ENCODE measurements at regions not wholly inside any gene's neighbourhood (a gene's known extent, or its start where the extent isn't known, plus 50 kb on each side); places are given as distances from the start of the nearest gene placed in this dataset. TPM values are rescaled to one million over a fixed set of nuclear protein-coding genes. Genes with fewer than 3 reads are reported as not detected.

Small RNA genes in the stretch of these regions (small RNA-seq; reads per million reads assigned to genes)
- gene RNU1-23P = not detected

Data from HT1080 (cell line).